ENCODE measurements at regions not wholly inside any gene's neighbourhood (a gene's known extent, or its start where the extent isn't known, plus 50 kb on each side); places are given as distances from the start of the nearest gene placed in this dataset.
"Not testable (repeated sequence)": the region's sequence is repeated elsewhere in the genome, so short reads cannot be mapped to it uniquely, and the experiment has no call there.

GRCh38 chr5:106367281-106367680 is 1303.5 kb downstream of the EFNA5 start:
- DNase-seq (ENCODE audit: low spot score) = no peak

- DNase-seq (ENCODE audit: low spot score) = no peak
Observed at GRCh38 chr5:106363578-106363977, 1307.2 kb downstream of the EFNA5 start.

GRCh38 chr5:106361905-106362304 is 1308.8 kb downstream of the EFNA5 start:
- no peak for DNase-seq (ENCODE audit: low spot score)

- DNase-seq (ENCODE audit: low spot score) = no peak
Observed at GRCh38 chr5:106331415-106331814, 1339.3 kb downstream of the EFNA5 start.

GRCh38 chr5:106324356-106324755 is 1346.4 kb downstream of the EFNA5 start:
- no peak for DNase-seq (ENCODE audit: low spot score)

GRCh38 chr5:106321242-106321641 is 1349.5 kb downstream of the EFNA5 start:
- no peak for DNase-seq (ENCODE audit: low spot score)

GRCh38 chr5:106314221-106314824 is 1356.4 kb downstream of the EFNA5 start:
- no peak for DNase-seq (ENCODE audit: low spot score)

- DNase-seq (ENCODE audit: low spot score) = no peak
Observed at GRCh38 chr5:106312360-106312759, 1358.4 kb downstream of the EFNA5 start.

GRCh38 chr5:106311230-106311915 is 1359.4 kb downstream of the EFNA5 start:
- DNase-seq (ENCODE audit: low spot score) = no peak

- no peak for DNase-seq (ENCODE audit: low spot score)
Observed at GRCh38 chr5:106307265-106307664, 1363.5 kb downstream of the EFNA5 start.

GRCh38 chr5:106306313-106307028 is 1364.3 kb downstream of the EFNA5 start:
- DNase-seq (ENCODE audit: low spot score) = no peak

- no peak for DNase-seq (ENCODE audit: low spot score)
Observed at GRCh38 chr5:106303911-106304310, 1366.8 kb downstream of the EFNA5 start.

- no peak for DNase-seq (ENCODE audit: low spot score)
Observed at GRCh38 chr5:106292654-106293053, 1378.1 kb downstream of the EFNA5 start.

- DNase-seq (ENCODE audit: low spot score) = no peak
Observed at GRCh38 chr5:106290841-106291240, 1379.9 kb downstream of the EFNA5 start.

GRCh38 chr5:106288979-106289378 is 1381.8 kb downstream of the EFNA5 start:
- no peak for DNase-seq (ENCODE audit: low spot score)

GRCh38 chr5:106277540-106278096 is 1393.1 kb downstream of the EFNA5 start:
- no peak for DNase-seq (ENCODE audit: low spot score)

GRCh38 chr5:106269252-106269843 is 1401.4 kb downstream of the EFNA5 start:
- no peak for DNase-seq (ENCODE audit: low spot score)

GRCh38 chr5:106267256-106267655 is 1403.5 kb downstream of the EFNA5 start:
- DNase-seq (ENCODE audit: low spot score) = no peak

GRCh38 chr5:106262395-106262794 is 1408.3 kb downstream of the EFNA5 start:
- DNase-seq (ENCODE audit: low spot score) = no peak

GRCh38 chr5:106259431-106260090 is 1411.2 kb downstream of the EFNA5 start:
- DNase-seq (ENCODE audit: low spot score) = not testable (repeated sequence)

GRCh38 chr5:106258591-106259125 is 1412.1 kb downstream of the EFNA5 start:
- no peak for DNase-seq (ENCODE audit: low spot score)
